IPS-20b (cell line): ENCODE measurements at regions not wholly inside any gene's neighbourhood (a gene's known extent, or its start where the extent isn't known, plus 50 kb on each side); places are given as distances from the start of the nearest gene placed in this dataset.

Experiments
- H3K27ac ChIP-seq: one replicate; pipeline ENCODE4 v1.5.1; 2013; ENCODE audit warnings: low read length
- H3K27me3 ChIP-seq: 2 replicates; pipeline ENCODE4 v1.6.1; 2013; ENCODE audit warnings: mild to moderate bottlenecking, low read length, inconsistent platforms; ENCODE audit not compliant: insufficient read depth
- H3K36me3 ChIP-seq: 2 replicates; pipeline ENCODE4 v1.6.1; 2013; ENCODE audit warnings: low read depth, mild to moderate bottlenecking, inconsistent platforms, low read length, moderate library complexity; ENCODE audit not compliant: insufficient read depth
- H3K4me1 ChIP-seq: 2 replicates; pipeline ENCODE4 v1.6.1; 2013; ENCODE audit warnings: mild to moderate bottlenecking, control low read depth, inconsistent platforms, low read length, moderate library complexity; ENCODE audit not compliant: insufficient read depth
- H3K4me3 ChIP-seq: 2 replicates; pipeline ENCODE4 v1.5.1; 2013; ENCODE audit warnings: mild to moderate bottlenecking, low read length, inconsistent platforms
- H3K9ac ChIP-seq: 2 replicates; pipeline ENCODE4 v1.6.1; 2013; ENCODE audit warnings: low read depth, mild to moderate bottlenecking, inconsistent platforms, low read length, moderate library complexity
- H3K9me3 ChIP-seq: 2 replicates; pipeline ENCODE4 v1.6.1; 2013; ENCODE audit warnings: mild to moderate bottlenecking, low read depth, low read length, inconsistent platforms; ENCODE audit not compliant: insufficient read depth

DNA sequence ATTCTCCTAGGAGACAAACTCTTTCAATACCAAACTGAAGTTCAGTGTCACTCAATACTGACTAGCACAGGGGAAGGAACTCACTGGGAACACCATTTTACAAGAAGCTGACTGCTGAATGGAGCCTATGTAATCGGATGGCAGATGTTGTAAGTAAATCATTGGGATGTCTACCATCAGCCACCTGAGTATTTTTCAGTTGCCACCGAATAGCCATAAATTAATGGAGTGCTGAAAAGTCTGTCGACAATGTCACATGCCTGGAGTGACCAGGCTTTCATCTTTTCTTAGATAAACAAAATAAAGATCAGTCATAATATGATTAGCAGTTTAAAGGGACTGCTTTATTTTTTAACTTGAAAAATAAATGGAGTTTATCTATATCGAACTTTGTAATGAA is 145.9 kb upstream of the SEMA3E start:
- Histone ChIP-seq H3K4me3 (no peak overlapping the region), H3K4me1 (no peaks in the 10 kb centered on the region), H3K27ac (no peak overlapping the region), H3K9me3 (no peaks in the 10 kb centered on the region), H3K36me3 (no peaks in the 10 kb centered on the region), H3K27me3 (no peaks in the 10 kb centered on the region), H3K9ac (no peak overlapping the region)

DNA sequence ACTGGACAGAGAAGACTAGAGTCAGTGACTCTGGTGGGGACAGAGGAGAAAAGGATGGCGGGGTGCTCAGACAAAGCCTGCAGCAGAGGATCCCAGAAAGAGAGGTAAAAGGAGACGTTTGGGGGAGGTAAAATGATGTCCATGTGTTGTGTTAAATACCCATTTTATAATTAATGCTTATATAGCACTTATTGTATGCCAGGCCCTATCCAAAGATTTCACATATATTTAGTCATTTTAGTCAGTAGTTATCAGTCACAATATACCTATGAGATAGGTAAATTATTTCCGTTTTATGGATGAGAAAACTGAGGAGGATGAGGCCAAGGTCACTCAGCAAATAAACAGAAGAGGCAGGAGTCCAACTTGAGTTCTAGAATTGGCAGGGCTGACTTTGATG is 144.6 kb upstream of the SEMA3E start:
- no peak overlapping the region for H3K4me3 ChIP-seq
- no peak overlapping the region for H3K9ac ChIP-seq
- H3K9me3 ChIP-seq, result no peaks in the 10 kb centered on the region
- no peaks in the 10 kb centered on the region for H3K27me3 ChIP-seq
- H3K27ac ChIP-seq, result no peak overlapping the region
- H3K36me3 ChIP-seq, result no peaks in the 10 kb centered on the region
- no peaks in the 10 kb centered on the region for H3K4me1 ChIP-seq

DNA sequence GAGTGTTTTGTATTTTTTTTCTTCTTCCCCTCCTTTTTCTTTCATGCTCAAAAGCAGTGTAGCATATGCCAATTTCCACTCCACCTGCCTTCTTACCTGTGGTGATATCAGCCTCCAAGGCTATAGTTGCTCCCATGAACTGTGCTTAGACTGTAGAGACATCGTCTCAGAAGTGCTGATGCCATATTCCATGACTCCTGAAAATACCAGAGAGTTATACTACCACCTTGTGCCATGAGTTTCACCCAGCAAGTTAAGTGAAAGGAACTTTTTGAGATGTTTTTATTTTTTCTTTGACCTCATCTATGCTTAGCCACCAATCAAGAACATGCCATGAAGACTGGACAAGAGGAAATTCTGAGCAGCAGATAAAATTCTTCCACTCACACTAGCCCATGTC is 142.8 kb upstream of the SEMA3E start:
- no peak overlapping the region for H3K27ac ChIP-seq
- no peaks in the 10 kb centered on the region for H3K27me3 ChIP-seq
- no peaks in the 10 kb centered on the region for H3K36me3 ChIP-seq
- H3K9me3 ChIP-seq, result no peaks in the 10 kb centered on the region
- no peaks in the 10 kb centered on the region for H3K4me1 ChIP-seq
- H3K4me3 ChIP-seq, result no peak overlapping the region
- H3K9ac ChIP-seq, result no peak overlapping the region

DNA sequence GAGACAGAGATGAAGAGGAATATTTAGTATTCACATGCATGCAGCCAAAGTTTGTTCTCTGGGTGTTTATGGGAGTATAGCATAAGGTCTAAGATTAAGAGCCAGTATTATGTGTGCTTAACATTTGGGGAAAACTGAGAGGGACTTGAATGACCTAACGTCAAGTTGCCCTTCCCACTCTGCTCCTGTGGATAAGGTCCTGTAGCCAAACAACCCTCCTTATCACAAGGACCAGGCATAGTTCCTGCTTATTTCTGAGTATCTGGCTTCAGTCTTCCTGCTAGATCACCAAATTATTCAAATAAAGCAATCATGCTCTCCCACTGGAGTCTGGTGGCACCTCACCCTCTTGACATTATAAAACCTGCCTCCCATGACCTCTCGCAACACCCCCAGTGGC is 137.9 kb upstream of the SEMA3E start:
- Histone ChIP-seq H3K27ac (no peak overlapping the region), H3K9me3 (no peaks in the 10 kb centered on the region), H3K4me3 (no peak overlapping the region), H3K27me3 (no peaks in the 10 kb centered on the region), H3K4me1 (no peaks in the 10 kb centered on the region), H3K36me3 (no peaks in the 10 kb centered on the region), H3K9ac (no peak overlapping the region)

DNA sequence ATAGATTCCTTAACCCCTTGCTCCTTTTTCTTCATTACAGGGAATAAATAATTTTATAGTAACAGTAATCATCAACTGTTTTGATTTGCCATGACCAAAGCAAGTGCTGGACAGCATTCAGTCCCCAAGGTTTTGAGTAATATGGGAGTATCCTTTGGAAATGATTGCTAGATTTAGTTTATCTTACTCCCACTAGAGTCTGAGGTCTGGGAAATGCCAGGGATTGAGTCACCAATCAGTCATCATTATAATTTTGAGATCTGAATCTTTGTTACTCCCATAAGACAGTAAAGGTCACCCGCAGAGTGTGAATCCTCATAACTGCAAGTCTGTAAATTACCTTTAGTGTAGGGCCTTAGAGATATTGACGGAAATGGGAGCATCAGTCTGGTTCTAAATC is 133.7 kb upstream of the SEMA3E start:
- Histone ChIP-seq H3K27ac (no peak overlapping the region), H3K4me1 (no peaks in the 10 kb centered on the region), H3K4me3 (no peak overlapping the region), H3K9me3 (no peaks in the 10 kb centered on the region), H3K9ac (no peak overlapping the region), H3K36me3 (no peaks in the 10 kb centered on the region), H3K27me3 (no peaks in the 10 kb centered on the region)

DNA sequence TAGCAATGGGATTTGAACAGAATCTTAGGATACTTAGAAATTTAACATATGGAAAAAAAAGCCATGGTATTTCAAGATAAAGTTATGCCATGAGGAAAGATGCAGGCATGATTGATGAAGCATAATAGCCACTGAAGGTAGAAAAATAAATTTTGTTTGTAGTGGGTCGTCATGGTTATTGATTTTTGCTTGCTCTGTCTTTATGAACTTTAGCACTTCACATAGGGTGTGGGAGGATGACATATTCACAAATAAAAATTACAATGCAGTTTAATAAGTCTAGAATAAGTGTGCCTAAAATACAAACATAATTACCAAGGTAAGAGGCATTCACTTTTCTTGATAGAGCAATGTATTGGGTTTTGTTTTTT is 129.1 kb upstream of the SEMA3E start:
- Histone ChIP-seq H3K9me3 (no peaks in the 10 kb centered on the region), H3K4me1 (no peaks in the 10 kb centered on the region), H3K9ac (no peak overlapping the region), H3K4me3 (no peak overlapping the region), H3K27me3 (no peaks in the 10 kb centered on the region), H3K27ac (no peak overlapping the region), H3K36me3 (no peaks in the 10 kb centered on the region)

DNA sequence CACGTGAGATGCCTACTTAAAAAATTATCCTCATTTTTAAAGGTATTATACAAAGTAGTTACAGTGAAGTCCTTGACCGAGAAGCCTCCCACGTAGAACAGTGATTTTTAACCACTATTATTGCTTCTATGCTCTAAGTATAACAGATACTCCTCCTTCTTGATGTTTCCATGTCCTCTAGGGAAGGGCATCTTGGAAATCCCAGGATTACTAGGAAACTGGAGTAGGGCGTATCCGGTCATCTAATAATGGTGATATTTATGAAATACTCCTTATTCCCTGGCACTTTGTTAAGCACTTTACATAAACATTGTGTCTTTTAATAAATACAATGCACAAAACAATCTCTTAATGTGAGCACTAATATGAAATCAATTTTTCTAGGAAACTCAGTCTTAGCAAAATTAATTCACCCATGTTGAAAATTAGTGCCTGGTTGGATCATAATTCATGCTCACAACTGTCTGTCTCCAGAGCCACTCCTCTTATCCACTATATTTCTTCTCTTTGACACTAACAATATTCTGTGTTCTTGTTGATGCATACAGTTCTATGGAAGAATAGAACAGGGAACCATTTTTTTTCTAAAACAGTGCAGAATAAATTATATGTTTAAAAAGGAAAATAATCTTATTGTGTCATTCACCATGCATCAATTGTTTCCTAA is 128.6 kb upstream of the SEMA3E start:
- Histone ChIP-seq H3K9ac (no peak overlapping the region), H3K27ac (no peak overlapping the region)

DNA sequence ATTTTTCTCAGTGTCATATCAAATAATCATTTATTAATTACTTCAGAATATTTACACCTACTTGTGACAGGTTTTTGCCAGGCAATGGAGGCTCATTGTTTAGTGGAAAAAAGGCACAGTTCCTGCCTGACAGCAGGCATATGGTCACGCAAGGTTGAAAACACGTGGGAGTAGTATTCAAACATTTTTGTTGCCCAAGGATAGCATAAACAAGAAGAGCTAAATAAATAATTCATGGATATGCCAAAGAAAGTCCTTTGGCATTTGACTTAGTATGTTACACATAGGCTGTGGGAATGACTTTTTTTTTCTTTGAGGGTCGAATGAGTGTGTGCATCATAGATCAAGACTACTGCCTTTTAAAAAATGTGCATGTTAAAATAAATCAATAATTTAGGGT is 120.5 kb upstream of the SEMA3E start:
- Histone ChIP-seq H3K36me3 (no peaks in the 10 kb centered on the region), H3K4me1 (no peaks in the 10 kb centered on the region), H3K4me3 (no peak overlapping the region), H3K27ac (no peak overlapping the region), H3K9me3 (no peaks in the 10 kb centered on the region), H3K27me3 (no peaks in the 10 kb centered on the region), H3K9ac (no peak overlapping the region)

More for the DNA sequence above, 128.6 kb upstream of the SEMA3E start:
- no peaks in the 10 kb centered on the region for H3K9me3 ChIP-seq
- H3K36me3 ChIP-seq, result no peaks in the 10 kb centered on the region
- H3K27me3 ChIP-seq, result no peaks in the 10 kb centered on the region
- no peak overlapping the region for H3K4me3 ChIP-seq
- H3K4me1 ChIP-seq, result no peaks in the 10 kb centered on the region

DNA sequence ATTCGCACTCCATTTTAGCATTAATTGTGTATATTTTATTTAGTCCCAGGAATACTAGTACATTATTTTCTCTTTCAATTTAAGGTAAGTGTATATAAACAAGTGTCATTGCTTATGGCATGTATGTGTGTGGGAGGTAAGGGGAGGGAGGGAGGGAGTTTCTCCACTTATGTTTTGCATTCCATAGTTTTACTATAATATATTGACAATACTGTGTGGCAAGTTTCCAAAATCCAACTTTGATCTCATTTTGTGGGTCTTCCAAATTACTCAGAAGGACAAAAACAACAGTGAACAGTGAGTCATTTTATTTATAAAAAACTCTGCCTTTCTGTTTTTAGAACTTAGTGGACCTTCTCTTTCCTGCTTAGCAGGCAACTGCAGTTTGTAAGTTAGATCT is 102.3 kb upstream of the SEMA3E start:
- Histone ChIP-seq H3K36me3 (no peaks in the 10 kb centered on the region), H3K27me3 (no peaks in the 10 kb centered on the region), H3K4me3 (no peak overlapping the region), H3K4me1 (no peaks in the 10 kb centered on the region), H3K9me3 (peaks cover 17% of the 10 kb centered on the region), H3K9ac (no peak overlapping the region), H3K27ac (no peak overlapping the region)

DNA sequence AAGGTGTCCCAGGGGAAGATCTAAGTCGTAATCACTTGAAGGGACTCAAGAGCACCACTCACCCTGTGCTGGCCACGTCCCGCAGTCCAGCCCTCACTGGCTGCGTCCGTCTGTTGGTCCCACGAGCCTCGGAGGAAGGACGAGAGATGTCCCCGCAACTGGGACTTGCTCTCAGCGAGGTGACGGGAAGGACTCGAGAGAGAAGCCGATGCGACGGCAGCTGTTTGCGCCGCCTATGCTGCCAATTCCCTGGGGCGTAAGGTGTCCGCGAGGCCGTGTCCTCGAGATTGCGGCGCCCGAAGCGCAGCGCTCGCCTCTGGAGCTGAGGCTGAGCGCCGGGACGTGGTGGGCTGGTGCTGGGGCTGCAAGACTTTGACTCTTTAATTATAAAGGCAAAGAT is 100.6 kb upstream of the SEMA3E start:
- H3K27ac ChIP-seq, result no peak overlapping the region
- peaks cover 13% of the 10 kb centered on the region for H3K9me3 ChIP-seq
- H3K4me3 ChIP-seq, result no peak overlapping the region
- H3K4me1 ChIP-seq, result no peaks in the 10 kb centered on the region
- no peaks in the 10 kb centered on the region for H3K36me3 ChIP-seq
- no peaks in the 10 kb centered on the region for H3K27me3 ChIP-seq
- no peak overlapping the region for H3K9ac ChIP-seq

DNA sequence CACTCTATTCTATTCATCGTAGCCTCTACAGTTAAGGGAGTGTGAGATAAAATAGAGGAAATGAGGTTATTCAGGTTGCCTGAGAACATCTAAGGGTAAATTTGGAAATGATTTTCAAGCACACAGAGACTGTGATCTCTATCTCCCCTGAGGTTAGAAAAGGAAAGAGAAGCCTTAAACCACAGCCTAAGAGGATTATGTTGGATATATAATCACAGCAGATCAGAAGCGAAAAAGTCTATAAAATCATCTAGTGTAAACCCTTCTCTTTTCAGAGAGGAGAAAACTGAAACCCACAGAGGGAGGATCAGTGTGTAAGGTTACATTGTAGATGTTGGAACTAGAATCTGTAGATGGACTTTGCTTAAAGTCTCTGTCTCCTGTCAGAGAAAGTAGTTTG is 90.6 kb upstream of the SEMA3E start:
- peaks cover 3% of the 10 kb centered on the region; the same call in 1 of the 2 replicates for H3K4me1 ChIP-seq
- H3K9me3 ChIP-seq, result no peaks in the 10 kb centered on the region
- no peak overlapping the region for H3K27ac ChIP-seq
- H3K27me3 ChIP-seq, result no peaks in the 10 kb centered on the region
- H3K9ac ChIP-seq, result no peak overlapping the region
- H3K36me3 ChIP-seq, result no peaks in the 10 kb centered on the region
- H3K4me3 ChIP-seq, result no peak overlapping the region

DNA sequence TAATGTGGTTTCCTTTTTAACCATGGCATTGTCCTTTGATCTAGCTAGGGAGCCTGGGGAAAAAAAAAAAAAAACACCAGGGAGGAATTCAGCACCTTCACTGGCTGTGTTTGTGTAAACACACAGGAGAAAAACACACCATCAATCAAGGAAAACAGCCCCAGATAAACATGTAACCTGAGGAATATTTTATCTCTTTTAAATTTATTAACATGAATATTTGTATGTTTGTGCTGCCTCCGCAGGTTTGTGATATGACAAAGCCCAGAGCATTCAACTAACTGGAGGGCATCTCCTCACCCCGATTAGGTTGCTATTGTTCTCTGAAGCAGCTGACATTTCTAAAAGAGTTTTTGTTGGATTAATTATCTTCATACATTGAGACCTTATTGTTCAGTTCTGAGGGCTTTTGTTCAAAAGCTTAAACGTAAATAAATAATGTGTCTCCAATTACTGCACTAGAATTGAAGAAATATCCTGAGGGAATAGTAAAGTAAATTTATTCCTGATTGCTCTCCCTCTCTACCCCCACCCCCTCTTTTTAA is 89.4 kb upstream of the SEMA3E start:
- peaks cover 3% of the 10 kb centered on the region; the same call in 1 of the 2 replicates for H3K4me1 ChIP-seq
- H3K9me3 ChIP-seq, result no peaks in the 10 kb centered on the region
- no peak overlapping the region for H3K4me3 ChIP-seq
- no peak overlapping the region for H3K27ac ChIP-seq
- no peak overlapping the region for H3K9ac ChIP-seq
- no peaks in the 10 kb centered on the region for H3K36me3 ChIP-seq
- H3K27me3 ChIP-seq, result no peaks in the 10 kb centered on the region
